ENCODE measurements at regions not wholly inside any gene's neighbourhood (a gene's known extent, or its start where the extent isn't known, plus 50 kb on each side); places are given as distances from the start of the nearest gene placed in this dataset.

DNA sequence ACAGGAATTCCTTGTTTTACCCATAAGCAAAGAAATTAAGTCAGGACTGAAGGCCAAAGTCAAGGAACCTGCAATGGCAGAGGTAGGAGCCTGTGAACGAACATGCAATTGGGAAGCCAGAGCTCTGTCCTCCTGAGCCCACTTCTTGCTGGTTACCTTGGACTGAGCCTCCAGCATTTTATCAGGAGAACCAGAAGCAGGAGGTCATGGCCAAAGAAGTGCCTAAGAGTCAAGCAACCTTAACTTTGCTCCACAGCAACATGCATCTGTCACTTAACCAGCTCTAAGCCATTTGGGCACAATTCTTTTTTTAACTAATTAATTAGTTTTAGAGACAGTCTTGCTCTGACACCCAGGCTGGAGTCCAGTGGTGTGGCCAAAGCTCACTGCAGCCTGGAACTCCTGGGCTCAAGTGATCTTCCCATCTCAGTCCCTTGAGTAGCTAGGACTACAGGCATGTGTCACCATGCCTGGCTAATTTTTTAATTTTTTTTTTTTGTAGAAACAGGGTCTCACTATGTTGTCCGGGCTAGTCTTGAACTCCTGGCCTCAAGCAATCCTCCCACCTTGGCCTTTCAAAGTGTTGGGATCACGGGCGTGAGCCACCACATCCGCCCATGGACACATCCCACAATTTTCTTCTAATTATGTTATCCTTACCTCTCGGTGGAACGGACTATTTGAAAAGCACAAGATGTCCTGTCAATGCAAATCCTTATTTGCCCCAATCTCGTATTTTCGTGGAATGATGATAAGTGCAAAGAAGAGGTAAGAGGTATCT is 334.2 kb downstream of the CD83 start:
- TF ChIP-seq, protein P1, sequence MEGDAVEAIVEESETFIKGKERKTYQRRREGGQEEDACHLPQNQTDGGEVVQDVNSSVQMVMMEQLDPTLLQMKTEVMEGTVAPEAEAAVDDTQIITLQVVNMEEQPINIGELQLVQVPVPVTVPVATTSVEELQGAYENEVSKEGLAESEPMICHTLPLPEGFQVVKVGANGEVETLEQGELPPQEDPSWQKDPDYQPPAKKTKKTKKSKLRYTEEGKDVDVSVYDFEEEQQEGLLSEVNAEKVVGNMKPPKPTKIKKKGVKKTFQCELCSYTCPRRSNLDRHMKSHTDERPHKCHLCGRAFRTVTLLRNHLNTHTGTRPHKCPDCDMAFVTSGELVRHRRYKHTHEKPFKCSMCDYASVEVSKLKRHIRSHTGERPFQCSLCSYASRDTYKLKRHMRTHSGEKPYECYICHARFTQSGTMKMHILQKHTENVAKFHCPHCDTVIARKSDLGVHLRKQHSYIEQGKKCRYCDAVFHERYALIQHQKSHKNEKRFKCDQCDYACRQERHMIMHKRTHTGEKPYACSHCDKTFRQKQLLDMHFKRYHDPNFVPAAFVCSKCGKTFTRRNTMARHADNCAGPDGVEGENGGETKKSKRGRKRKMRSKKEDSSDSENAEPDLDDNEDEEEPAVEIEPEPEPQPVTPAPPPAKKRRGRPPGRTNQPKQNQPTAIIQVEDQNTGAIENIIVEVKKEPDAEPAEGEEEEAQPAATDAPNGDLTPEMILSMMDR (IDR thresholded peaks at IDR 0.05): no peak
- TF ChIP-seq EP300 (IDR thresholded peaks at IDR 0.05): no peak
